GM21390 (cell line): ENCODE measurements at regions not wholly inside any gene's neighbourhood (a gene's known extent, or its start where the extent isn't known, plus 50 kb on each side); places are given as distances from the start of the nearest gene placed in this dataset.
"Not testable (repeated sequence)": the region's sequence is repeated elsewhere in the genome, so short reads cannot be mapped to it uniquely, and the experiment has no call there.

ENCODE experiments used
- ATAC-seq: cut with Tn5 transposase; IDR thresholded peaks from one replicate; pipeline ENCODE4 v1.9.1; 2021; ENCODE audit not compliant: unreplicated experiment

DNA sequence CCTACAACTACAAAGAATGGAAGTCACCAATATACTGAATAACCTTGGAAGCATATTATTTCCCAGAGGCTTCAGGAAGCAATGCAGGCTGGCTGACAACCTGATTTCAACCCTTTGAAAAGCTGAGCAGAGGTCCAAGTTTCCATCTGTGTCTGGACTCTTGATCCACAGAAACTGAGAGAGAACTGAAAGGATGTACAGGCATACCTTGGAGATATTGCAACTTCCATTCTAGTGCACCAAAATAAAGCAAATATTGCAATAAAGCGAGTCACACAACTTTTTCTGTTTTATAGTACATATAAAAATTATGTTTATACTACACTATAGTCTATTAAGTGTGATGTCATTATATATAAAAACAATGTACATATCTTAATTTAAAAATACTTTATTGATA, 85.3 kb downstream of the TYW3 start:
- ATAC-seq = no peak

DNA sequence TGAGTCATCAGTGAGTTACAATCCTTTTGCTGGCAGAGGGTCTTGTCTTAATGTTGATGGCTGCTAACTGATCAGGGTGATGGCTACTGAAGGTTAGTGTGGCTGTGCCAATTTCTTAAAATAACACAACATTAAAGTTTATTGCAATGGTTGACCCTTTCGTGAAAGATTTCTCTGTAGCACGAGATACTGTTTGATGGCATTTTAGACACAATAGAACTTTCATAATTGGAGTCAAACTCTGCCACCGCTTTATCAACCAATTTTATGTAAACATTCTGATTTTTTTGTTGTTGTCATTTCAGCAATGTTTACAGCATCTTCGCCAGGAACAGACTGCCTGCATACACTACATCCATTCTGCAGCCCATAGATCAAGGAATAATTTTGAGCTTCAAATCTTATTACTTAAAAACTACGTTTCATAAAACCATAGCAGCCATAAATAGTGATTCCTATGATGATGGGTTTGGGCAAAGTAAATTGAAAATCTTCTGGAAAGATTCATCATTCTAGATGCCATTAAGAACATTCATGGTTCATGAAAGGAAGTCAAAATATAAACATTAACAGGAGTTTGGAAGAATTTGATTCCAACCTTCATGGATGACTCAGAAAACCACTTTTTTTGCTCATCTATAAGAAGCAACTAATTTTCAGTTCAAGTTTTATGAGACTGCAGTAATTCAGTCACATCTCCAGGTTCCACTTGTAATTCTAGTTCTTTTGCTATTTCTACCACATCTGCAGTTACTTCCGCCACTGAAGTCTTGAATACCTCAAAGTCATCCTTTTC, 85.9 kb downstream of the TYW3 start:
- no peak for ATAC-seq

DNA sequence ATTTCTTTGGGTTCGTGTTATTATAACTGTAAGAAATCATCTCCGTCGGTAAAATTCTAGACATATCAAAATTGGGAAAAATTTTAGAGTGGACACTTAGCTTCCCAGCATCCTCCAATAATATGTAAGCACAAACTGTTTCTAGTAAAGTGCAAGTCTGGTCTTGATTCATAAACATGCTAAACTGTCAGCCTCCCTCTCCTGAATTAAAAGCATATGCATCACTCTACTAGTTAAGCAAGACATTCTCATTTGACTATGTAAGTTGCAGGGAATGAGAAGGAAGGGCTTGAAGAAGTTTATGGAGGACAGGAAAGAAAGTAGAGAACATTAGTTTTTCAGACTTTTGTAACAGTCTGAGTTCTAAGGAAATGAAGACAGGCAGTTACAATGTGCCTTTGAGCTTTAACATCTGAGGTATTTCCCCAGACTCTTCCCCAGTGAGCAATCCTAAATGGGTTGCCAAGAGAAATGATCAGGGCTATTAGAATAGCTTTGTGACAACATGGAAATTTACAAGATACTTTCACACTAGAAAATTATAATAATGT, 90.0 kb downstream of the TYW3 start:
- ATAC-seq = no peak

DNA sequence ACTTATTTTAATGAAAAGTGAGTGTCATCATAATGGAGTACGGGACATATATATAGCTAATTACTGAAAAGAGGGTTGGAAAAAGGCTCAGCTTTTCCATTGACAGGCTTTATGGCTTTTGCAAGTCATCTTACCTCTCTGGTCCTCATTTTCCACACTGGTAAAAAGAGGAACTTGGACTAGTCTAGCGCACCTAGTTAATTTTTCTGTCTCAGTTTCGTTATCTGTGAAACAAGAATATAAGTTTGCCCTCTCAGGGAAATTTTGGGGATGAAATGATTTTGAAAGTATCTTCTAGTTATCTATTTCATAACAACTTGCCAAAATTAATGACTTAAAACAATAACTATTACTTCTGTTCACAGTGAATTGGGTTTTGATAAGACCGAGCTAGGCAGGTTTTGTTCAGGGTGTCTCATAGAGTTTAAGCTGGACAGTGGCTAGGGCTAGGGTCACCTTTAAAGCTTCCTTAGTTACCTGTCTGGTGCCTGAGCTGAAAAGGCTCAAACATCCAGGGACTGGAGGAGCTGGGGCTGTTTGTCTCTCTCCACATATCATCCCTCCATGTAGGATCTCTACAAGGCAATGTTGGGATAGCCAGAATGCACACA, 91.7 kb downstream of the TYW3 start:
- ATAC-seq = peak; percentile 94

DNA sequence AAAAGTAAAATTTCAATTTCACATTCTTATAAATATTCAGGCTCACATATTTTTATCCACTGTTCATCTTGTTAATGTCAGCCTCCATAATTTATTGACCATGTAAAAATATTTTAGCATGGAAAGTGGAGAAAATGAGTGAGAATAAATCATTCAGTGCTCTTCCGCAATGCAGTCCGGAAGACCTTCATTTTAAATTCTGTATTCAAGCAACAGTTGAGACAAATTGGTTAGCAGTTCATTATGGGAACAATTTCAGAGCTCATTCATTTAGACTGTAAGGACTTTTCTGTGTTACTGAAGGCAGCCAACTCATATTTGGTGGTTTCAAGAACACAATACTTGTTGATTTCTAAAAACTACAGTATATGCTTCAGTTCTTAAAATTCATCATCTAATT, 97.8 kb downstream of the TYW3 start:
- no peak for ATAC-seq

DNA sequence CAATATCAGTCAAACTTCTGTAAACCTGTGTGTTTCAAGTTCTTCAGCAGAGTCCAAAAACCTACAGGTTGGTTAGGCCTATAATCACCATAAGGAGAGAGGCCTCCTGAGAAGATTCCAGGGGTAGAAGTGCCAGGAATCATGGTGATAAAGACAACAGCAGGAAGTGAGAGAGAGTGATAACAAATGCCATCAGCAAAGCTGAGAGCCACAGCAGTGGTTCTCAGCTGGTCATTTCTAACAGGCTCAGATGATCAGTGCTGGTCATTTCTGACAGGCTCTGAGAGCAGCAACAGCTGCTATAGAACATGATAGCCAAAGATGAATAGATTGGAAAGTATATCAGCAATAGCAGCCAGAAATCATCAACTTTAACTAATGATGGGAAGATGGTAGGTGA, 101.3 kb downstream of the TYW3 start:
- no peak for ATAC-seq

DNA sequence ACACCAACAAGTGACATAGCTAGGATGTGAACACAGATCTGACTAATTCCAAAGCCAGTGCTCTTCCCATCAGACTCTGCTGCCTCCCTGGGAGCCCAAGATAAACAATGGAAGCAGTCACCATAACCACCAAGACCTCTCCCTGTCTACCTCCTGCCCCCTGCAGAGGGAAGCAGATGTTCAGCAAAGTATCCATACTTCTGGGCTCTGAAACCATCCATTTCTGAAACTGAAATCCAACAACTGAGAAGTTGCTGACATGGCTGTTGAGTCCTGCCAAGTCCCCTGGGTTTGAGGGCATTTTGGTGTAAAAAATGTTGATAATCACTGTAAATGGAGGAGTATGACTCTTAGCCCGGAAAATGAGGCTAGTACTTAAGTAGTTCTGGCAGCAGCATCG, 102.1 kb downstream of the TYW3 start:
- no peak for ATAC-seq

DNA sequence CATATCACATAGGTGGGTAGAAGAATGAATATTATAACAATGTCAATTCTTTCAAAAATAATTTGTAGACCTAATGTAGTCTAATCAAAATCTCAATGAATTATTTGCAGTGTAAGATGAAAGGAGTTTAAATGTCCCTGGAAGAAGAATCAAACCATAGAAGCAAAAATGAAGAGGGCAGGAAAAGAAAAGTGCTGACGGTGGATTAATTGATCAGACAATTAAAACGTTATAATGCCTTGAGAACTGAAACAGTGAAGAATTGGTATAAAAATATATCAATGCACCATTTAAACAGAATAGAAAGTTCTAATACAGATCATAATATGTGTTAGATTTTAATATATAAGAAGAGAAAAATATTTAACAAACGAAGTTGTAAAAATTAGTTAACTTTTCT, 109.8 kb downstream of the TYW3 start:
- no peak for ATAC-seq

DNA sequence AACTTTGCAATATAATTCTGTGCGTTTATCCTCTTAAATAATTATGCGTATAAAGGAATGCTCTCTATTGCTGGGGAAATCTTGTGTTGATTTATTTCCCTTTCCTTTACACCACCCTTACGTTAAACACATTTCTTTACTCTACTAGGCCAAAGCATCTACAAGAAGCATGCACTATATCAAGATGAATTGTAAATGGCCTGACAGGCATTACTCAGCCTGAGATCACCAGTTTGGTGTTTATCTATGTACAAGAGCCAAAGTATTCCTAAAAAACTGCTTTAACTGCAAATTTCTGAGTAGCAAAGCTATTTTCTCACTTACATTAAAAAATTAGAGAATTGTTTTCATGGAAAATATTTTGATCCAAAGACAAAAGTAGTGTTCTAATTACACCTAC, 114.8 kb downstream of the TYW3 start:
- ATAC-seq = no peak

DNA sequence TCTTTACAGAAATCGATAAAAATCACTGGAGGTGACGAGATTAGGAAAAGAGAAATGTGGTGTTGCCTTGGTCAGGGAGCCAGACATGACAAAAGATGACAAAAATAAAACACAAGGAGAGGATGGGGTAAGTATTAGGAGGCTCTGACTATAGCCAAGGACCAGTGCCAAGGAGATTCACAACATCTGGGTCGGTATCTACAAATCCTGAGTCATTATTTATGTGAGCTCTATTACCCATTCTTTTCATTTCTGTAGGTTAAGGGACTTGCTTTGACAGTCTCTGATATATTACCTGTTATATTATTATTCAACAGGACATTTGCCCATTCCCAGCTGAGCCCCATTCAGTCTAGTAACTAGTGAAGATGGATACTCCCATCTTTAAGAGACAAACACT, 120.8 kb downstream of the TYW3 start:
- ATAC-seq = no peak

DNA sequence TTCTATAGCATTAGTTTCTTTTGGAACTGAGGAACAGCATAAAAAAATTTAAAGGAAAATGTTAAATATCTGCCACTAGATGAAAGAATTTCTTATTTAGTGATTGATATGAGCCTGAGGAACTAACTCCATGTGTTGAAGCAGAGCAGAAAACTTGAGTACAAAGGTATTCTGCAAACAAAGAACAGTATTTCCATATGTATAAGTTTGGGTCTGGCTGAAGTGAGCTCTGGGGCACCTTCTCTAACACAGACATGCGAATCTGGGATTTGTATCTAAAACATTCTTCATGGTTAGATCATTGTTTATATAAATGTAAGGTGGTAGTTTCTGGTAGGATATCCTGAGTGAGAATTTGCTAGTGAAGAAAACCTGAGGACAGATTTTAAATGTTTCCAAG, 123.2 kb downstream of the TYW3 start:
- ATAC-seq = no peak

DNA sequence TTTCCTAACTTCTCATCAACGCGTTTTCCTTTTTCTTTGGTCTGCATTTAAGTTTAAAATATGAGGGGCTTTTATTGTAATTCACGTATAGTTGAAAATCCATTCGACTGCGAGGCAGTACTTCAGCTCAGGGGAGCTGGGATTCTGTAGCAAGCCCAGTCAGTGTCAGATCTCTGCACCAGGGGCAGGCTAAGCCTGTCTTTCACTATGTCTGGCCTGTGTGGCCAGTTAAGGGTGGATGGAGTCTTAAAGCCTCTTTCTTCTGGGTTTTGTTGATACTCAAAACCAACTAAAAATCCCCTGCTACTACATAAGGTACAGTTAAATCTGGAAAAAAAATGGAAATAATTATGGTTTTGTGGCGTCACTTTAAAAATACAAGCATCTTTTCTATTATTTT, 124.7 kb downstream of the TYW3 start:
- peak; percentile 34 for ATAC-seq

DNA sequence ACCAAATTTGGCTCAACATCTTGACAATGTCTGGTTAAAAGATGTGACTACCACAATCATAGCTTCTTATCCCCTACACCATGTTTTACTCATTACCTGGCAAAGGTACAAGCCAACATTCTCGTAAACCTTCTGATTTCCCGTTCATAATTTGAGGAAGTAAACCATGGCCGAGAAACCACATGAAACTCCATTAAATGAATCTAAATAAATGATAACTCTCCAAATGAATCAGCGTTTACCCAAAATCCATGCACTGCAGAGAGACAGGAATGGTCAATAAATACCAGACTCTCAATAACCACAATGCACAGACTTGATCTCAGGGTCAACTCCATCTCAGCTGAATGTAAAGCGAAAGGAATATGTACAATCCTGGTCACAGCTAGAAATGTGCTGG, 125.2 kb downstream of the TYW3 start:
- ATAC-seq = peak; percentile 79

DNA sequence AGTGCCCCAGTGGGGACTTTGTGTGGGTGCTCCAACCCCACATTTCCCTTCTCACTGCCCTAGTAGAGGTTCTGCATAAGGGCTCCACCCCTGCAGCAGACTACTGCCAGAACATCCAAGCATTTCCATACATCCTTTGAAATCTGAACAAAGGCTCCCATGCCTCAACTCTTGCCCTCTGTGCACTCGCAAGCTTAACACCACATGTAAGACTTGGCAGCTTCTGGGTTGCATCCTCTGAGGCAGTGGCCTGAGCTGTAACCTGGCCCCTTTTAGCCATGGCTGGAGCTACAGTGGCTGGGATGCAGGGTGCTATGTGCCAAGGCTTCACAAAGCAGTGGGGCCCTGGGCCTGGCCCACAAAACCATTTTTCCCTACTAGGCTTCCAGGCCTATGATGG, 128.9 kb downstream of the TYW3 start:
- no peak for ATAC-seq

DNA sequence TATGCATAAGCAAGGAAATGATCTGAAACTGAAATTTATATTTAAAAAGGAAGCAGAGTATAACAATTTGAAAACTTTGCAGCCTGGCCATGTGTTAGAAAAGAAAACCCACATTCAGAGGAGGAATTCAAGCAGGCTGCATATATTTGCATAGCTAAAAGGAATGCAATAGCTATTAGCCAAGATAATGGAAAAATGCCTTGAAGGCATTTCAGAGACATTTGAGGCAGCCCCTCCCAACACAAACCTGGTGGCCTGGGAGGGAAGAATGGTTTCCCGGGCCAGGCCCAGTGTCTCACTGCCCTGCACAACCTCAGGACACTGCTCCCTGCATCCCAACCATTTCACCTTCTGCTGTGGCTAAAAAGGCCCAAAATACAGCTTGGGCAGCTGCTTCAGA, 136.8 kb downstream of the TYW3 start:
- ATAC-seq = no peak

DNA sequence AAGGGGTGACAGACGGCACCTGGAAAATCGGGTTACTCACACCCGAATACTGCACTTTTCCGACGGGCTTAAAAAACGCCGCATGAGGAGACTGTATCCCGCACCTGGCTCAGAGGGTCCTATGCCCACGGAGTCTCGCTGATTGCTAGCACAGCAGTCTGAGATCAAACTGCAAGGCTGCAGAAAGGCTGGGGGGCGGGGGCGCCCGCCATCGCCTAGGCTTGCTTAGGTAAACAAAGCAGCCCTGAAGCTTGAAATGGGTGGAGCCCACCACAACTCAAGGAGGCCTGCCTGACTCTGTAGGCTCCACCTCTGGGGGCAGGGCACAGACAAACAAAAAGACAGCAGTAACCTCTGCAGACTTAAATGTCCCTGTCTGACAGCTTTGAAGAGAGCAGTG, 144.4 kb downstream of the TYW3 start:
- ATAC-seq = not testable (repeated sequence)

DNA sequence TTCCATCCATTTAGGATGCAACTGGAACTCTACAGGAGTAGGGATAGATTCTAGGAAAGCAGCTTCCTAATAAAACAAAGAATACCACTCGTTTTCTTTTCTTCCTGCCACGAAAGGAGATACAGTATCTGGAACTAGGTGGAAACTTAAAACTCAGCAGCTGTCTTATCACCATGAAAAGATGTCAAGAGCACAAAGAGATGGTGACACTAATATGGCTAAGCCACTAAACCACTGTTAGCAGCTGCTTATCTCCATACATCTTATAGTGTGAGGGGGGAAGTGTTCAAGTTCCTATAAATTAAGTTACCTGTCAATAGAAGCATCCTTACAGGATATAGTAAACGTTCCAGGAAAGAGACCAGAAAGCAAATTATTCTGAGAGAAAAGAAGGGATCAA, 162.5 kb downstream of the TYW3 start:
- no peak for ATAC-seq

DNA sequence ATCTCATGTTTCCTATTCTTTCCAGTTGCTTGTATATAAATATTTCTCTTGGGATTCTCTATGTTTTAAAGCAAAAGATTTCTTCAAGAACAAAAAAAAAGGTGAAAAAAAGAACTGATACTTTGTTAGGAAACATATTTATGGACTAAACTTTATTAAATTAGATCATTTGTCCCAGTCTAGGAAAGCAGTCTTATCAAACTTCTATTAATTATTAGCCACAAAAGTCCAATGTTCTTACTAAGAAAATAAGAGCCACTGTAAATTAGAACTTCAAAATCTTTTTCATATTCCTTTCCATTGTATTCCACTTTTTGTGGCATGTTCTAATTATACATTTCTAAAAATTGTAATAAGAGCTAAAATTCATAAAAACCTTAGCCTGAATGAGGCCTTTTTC, 175.2 kb downstream of the TYW3 start:
- ATAC-seq = no peak

DNA sequence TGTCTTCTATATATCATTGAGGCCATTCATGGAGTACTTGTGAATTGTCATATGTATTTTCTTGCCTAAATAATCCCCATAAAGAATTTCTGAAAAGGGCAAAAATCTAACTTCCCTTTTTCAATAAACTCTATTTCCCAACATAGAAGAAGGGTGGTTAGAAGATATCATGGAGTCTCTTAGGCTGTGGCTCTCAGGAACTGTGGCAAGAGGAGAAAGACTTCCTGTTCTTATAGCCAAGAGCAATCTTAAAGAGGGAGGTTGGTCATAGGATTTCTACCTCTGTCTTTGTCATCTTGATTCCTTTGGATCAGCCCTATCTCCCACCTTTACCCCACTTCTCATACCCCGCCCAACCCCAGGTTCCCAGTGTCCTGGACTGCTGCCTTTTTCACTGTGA, 175.8 kb downstream of the TYW3 start:
- no peak for ATAC-seq

DNA sequence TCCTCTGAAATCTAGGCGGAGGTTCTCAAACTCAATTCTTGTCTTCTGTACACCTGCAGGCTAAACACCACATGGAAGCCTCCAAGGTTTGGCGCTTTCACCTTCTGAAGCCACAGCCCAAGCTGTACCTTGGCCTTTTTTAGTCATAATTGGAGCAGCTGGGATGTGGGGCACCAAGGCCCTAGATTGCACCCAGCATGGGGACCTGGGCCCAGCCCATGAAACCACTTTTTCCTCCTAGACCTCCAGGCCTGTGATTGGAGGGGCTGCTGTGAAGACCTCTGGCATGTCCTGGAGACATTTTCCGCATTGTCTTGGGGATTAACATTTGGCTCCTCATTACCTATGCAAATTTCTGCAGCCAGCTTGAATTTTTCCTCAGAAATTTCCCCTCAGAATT, 181.0 kb downstream of the TYW3 start:
- no peak for ATAC-seq

DNA sequence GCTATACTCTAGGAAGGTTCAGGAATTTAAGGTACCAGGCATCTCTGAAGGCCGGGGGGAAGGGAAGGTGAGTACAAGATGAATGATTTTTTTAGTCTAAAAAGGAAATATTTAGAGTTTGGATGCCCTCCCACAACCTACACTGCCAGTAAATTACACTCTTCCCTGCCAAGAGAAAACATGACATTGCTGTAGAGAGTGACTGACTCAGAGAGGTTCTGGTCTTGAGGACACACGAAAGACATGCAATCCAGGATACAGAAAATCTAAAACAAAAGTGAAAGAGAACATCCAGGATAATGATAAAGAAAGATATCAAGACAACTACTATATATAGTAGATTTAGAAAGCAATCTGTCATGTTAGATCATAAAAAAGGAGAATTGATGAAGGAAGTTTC, 200.5 kb downstream of the TYW3 start:
- ATAC-seq = no peak

DNA sequence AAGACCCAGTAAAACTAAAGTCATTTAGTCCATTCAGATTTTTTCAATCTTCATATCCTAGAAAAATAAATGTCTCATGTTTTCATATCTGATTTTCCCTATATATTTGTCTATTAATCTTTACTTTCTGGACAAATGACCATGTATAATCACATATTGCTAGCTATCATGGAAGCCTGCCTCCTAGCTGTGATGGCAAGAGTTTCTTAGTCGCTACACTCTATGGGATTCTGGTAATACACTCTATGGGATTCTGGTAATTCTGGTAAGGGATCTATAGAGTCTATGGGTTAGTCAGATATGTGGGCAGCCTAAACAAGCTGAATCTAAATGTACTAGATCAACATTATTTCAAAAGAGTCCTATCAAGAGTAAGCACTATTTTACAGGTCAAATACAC, 198.7 kb upstream of the LHX8 start:
- no peak for ATAC-seq

DNA sequence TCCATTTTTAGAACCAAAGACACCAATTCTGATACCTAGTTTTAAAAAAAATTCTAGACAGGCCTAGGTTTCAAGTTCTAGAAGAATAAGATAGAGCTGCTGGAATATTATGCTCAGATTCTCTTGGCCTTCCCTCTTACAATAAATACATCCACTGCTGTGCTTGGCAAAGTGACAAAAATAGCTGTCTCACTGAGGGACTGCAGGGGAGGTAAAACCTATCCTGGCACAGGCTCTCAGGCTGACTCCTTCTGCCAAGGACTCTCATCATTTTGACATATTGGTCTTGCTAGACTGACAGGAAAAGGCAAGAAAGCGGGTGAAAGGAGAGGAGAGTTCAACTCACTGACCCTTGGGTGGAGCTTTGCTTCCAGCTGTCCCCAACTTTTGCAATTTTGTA, 197.0 kb upstream of the LHX8 start:
- no peak for ATAC-seq
